ENCODE measurements at regions not wholly inside any gene's neighbourhood (a gene's known extent, or its start where the extent isn't known, plus 50 kb on each side); places are given as distances from the start of the nearest gene placed in this dataset.

- H3K9me2 ChIP-seq (ENCODE audit: low read depth, low read length): no peaks in the 10 kb centered on the region
- no peak overlapping the region for H3K4me3 ChIP-seq (ENCODE audit: low read depth, low read length, poor library complexity, severe bottlenecking)
- no peaks in the 10 kb centered on the region for H4K20me1 ChIP-seq (ENCODE audit: insufficient read depth, low read length)
- H3K4me1 ChIP-seq (ENCODE audit: insufficient read depth, low read length, severe bottlenecking): peaks cover 11% of the 10 kb centered on the region
- no peak overlapping the region for H3K4me2 ChIP-seq (ENCODE audit: low read length)
- no peak overlapping the region for H2AFZ ChIP-seq (ENCODE audit: low read length)
- no peak for TF ChIP-seq CTCF (IDR thresholded peaks at IDR 0.05; ENCODE audit: low read length)
- TF ChIP-seq EZH2 (IDR thresholded peaks at IDR 0.05; ENCODE audit: borderline replicate concordance, low read length): no peak
- no peaks in the 10 kb centered on the region for H3K27me3 ChIP-seq (ENCODE audit: insufficient read depth, low read length)
- no peaks in the 10 kb centered on the region for H3K79me2 ChIP-seq (ENCODE audit: insufficient read depth, low read length)
- no peaks in the 10 kb centered on the region for H3K36me3 ChIP-seq (ENCODE audit: insufficient read depth, low read length)
- no peaks in the 10 kb centered on the region for H3F3A ChIP-seq (ENCODE audit: insufficient read depth, low read length)
- H3K9ac ChIP-seq (ENCODE audit: low read length): no peak overlapping the region
- no peaks in the 10 kb centered on the region for H3K9me3 ChIP-seq (ENCODE audit: low read length)
- H3K27ac ChIP-seq (ENCODE audit: low read depth, low read length, poor library complexity, severe bottlenecking): no peak overlapping the region
These were observed 62.2 kb upstream of the CCND2 start for GRCh38 chr12:4211372-4211771.

- Histone ChIP-seq H3K9ac (ENCODE audit: low read length) (no peak overlapping the region), H3K4me3 (ENCODE audit: low read depth, low read length, poor library complexity, severe bottlenecking) (no peak overlapping the region), H4K20me1 (ENCODE audit: insufficient read depth, low read length) (no peaks in the 10 kb centered on the region), H3K9me3 (ENCODE audit: low read length) (no peaks in the 10 kb centered on the region), H3K27me3 (ENCODE audit: insufficient read depth, low read length) (no peaks in the 10 kb centered on the region), H3F3A (ENCODE audit: insufficient read depth, low read length) (no peaks in the 10 kb centered on the region), H3K4me1 (ENCODE audit: insufficient read depth, low read length, severe bottlenecking) (peaks cover 4% of the 10 kb centered on the region), H3K9me2 (ENCODE audit: low read depth, low read length) (no peaks in the 10 kb centered on the region), H3K79me2 (ENCODE audit: insufficient read depth, low read length) (no peaks in the 10 kb centered on the region), H3K4me2 (ENCODE audit: low read length) (no peak overlapping the region), H3K27ac (ENCODE audit: low read depth, low read length, poor library complexity, severe bottlenecking) (no peak overlapping the region), H2AFZ (ENCODE audit: low read length) (no peak overlapping the region), H3K36me3 (ENCODE audit: insufficient read depth, low read length) (no peaks in the 10 kb centered on the region)
- TF ChIP-seq CTCF (IDR thresholded peaks at IDR 0.05; ENCODE audit: low read length) (no peak), EZH2 (IDR thresholded peaks at IDR 0.05; ENCODE audit: borderline replicate concordance, low read length) (no peak)
These were observed 63.4 kb upstream of the CCND2 start for GRCh38 chr12:4210183-4210582.

- Histone ChIP-seq H3K9me3 (ENCODE audit: low read length) (no peaks in the 10 kb centered on the region), H3K4me2 (ENCODE audit: low read length) (no peak overlapping the region), H3K79me2 (ENCODE audit: insufficient read depth, low read length) (no peaks in the 10 kb centered on the region), H3K9me2 (ENCODE audit: low read depth, low read length) (no peaks in the 10 kb centered on the region), H3K4me3 (ENCODE audit: low read depth, low read length, poor library complexity, severe bottlenecking) (no peak overlapping the region), H4K20me1 (ENCODE audit: insufficient read depth, low read length) (no peaks in the 10 kb centered on the region), H2AFZ (ENCODE audit: low read length) (no peak overlapping the region), H3K27me3 (ENCODE audit: insufficient read depth, low read length) (no peaks in the 10 kb centered on the region), H3K9ac (ENCODE audit: low read length) (no peak overlapping the region), H3K27ac (ENCODE audit: low read depth, low read length, poor library complexity, severe bottlenecking) (no peak overlapping the region), H3F3A (ENCODE audit: insufficient read depth, low read length) (no peaks in the 10 kb centered on the region; the same call in 1 of the 2 replicates), H3K36me3 (ENCODE audit: insufficient read depth, low read length) (no peaks in the 10 kb centered on the region), H3K4me1 (ENCODE audit: insufficient read depth, low read length, severe bottlenecking) (no peaks in the 10 kb centered on the region)
- no peak for TF ChIP-seq EZH2 (IDR thresholded peaks at IDR 0.05; ENCODE audit: borderline replicate concordance, low read length)
- no peak for TF ChIP-seq CTCF (IDR thresholded peaks at IDR 0.05; ENCODE audit: low read length)
These were observed 67.1 kb upstream of the CCND2 start for GRCh38 chr12:4206470-4206869.

Measured in OCI-LY1 (cell line).